Loucy (cell line): ENCODE measurements at regions not wholly inside any gene's neighbourhood (a gene's known extent, or its start where the extent isn't known, plus 50 kb on each side); places are given as distances from the start of the nearest gene placed in this dataset.

ENCODE experiments used
- EZH2phosphoT487 ChIP-seq: fragments of 200-600 bp; IDR thresholded peaks from 2 replicates; pipeline ENCODE4 v1.6.1; 2018; ENCODE audit warnings: antibody characterized with exemption, mild to moderate bottlenecking, moderate library complexity, borderline replicate concordance
- TF ChIP-seq, protein P1 (sequence below): fragments of 200-600 bp; sonication (generic); conservative IDR thresholded peaks from 2 replicates; pipeline ENCODE4 v1.5.1; 2014; ENCODE audit warnings: mild to moderate bottlenecking, antibody characterized with exemption, low read length

DNA sequence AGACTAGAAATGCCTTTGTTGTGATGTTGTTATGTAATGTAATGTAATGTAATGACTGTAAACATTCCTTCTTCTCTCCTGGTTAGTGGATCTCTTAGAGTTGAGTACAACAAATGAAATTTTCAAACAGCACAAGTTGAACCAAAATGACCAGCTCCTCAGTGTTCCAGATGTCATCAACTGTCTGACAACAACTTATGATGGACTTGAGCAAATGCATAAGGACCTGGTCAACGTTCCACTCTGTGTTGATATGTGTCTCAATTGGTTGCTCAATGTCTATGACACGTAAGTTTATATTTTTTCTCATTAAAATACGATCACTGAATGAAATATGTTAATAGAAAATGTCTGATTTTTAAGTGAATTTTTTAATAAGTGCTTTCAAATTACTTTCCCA, 496.7 kb downstream of the UTRN start:
- no peak for TF ChIP-seq EZH2phosphoT487
- TF ChIP-seq, protein P1, sequence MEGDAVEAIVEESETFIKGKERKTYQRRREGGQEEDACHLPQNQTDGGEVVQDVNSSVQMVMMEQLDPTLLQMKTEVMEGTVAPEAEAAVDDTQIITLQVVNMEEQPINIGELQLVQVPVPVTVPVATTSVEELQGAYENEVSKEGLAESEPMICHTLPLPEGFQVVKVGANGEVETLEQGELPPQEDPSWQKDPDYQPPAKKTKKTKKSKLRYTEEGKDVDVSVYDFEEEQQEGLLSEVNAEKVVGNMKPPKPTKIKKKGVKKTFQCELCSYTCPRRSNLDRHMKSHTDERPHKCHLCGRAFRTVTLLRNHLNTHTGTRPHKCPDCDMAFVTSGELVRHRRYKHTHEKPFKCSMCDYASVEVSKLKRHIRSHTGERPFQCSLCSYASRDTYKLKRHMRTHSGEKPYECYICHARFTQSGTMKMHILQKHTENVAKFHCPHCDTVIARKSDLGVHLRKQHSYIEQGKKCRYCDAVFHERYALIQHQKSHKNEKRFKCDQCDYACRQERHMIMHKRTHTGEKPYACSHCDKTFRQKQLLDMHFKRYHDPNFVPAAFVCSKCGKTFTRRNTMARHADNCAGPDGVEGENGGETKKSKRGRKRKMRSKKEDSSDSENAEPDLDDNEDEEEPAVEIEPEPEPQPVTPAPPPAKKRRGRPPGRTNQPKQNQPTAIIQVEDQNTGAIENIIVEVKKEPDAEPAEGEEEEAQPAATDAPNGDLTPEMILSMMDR = no peak
